WTC11 (cell line): ENCODE measurements at regions not wholly inside any gene's neighbourhood (a gene's known extent, or its start where the extent isn't known, plus 50 kb on each side); places are given as distances from the start of the nearest gene placed in this dataset.
A peak's percentile ranks its signal among the peaks of the same experiment; 100 is the strongest.

Experiments
- ATAC-seq: fragments of 200-7000 bp; cut with Tn5 transposase; 2 replicates; pipeline ENCODE4 v1.10.0; 2021; ENCODE audit warnings: mild to moderate bottlenecking, moderate library complexity
- CTCF ChIA-PET: fragments of 300-600 bp; sonication (Branson Sonifier 250); formaldehyde crosslinking; loops from one replicate; lab custom pipeline; 2021; ENCODE audit warnings: antibody characterized with exemption; lab: Charles Lee
- POLR2A ChIA-PET: fragments of 350-600 bp; sonication (Branson Sonifier 250); formaldehyde crosslinking; loops from one replicate; lab custom pipeline; 2021; ENCODE audit warnings: antibody characterized with exemption; lab: Charles Lee
- DNase-seq: peaks from one replicate; pipeline ENCODE4 v3.0.0; 2021; ENCODE audit warnings: low spot score
- H3K27ac Mint-ChIP-seq: 2 replicates; pipeline ENCODE4 v1.8.0; 2021; ENCODE audit warnings: mixed read lengths
- H3K27me3 Mint-ChIP-seq: 2 replicates; pipeline ENCODE4 v1.8.0; 2021; ENCODE audit warnings: low read depth, mild to moderate bottlenecking, moderate library complexity, mixed read lengths
- H3K36me3 Mint-ChIP-seq: 2 replicates; pipeline ENCODE4 v1.8.0; 2021; ENCODE audit warnings: mixed read lengths
- H3K4me1 Mint-ChIP-seq: 2 replicates; pipeline ENCODE4 v1.8.0; 2022; ENCODE audit warnings: mixed read lengths
- H3K4me3 Mint-ChIP-seq: 2 replicates; pipeline ENCODE4 v1.8.0; 2021; ENCODE audit warnings: mild to moderate bottlenecking, moderate library complexity, mixed read lengths
- H3K9me3 Mint-ChIP-seq: 2 replicates; pipeline ENCODE4 v1.8.0; 2021; ENCODE audit warnings: mixed read lengths
- ETV6 ChIP-seq: sonication (generic); formaldehyde crosslinking; IDR thresholded peaks from 2 replicates; pipeline ENCODE4 v1.8.1; 2022; ENCODE audit warnings: mild to moderate bottlenecking, missing genetic modification reagents
- GTF2I ChIP-seq: fragments of 250-450 bp; sonication (Bioruptor Pico); conservative IDR thresholded peaks from 2 replicates; pipeline ENCODE4 v1.4.0; 2021; ENCODE audit warnings: mild to moderate bottlenecking
- HMGA2 ChIP-seq: fragments of 250-450 bp; sonication (Bioruptor Pico); IDR thresholded peaks from 2 replicates; pipeline ENCODE4 v1.4.0; 2021; ENCODE audit warnings: mild to moderate bottlenecking, moderate library complexity
- NR3C1 ChIP-seq: sonication (generic); formaldehyde crosslinking; conservative IDR thresholded peaks from 2 replicates; pipeline ENCODE4 v1.8.1; 2023; ENCODE audit warnings: low read depth, mild to moderate bottlenecking, missing genetic modification reagents
- SP1 ChIP-seq: sonication (generic); formaldehyde crosslinking; conservative IDR thresholded peaks from 2 replicates; pipeline ENCODE4 v1.8.1; 2022; ENCODE audit warnings: missing genetic modification reagents
- ZBTB21 ChIP-seq: sonication (generic); formaldehyde crosslinking; IDR thresholded peaks from 2 replicates; pipeline ENCODE4 v1.8.1; 2023; ENCODE audit warnings: mild to moderate bottlenecking, missing genetic modification reagents, borderline replicate concordance
- ZNF263 ChIP-seq: sonication (generic); formaldehyde crosslinking; IDR thresholded peaks from 2 replicates; pipeline ENCODE4 v1.8.1; 2022; ENCODE audit warnings: low read depth, mild to moderate bottlenecking, moderate library complexity, missing genetic modification reagents
- ZNF396 ChIP-seq: fragments of 250-450 bp; sonication (Bioruptor Pico); IDR thresholded peaks from 2 replicates; pipeline ENCODE4 v1.8.0; 2021; ENCODE audit warnings: mild to moderate bottlenecking, moderate library complexity, borderline replicate concordance
- TF ChIP-seq, protein P1 (sequence below): sonication (generic); formaldehyde crosslinking; IDR thresholded peaks from 2 replicates; pipeline ENCODE4 v1.8.1; 2023; ENCODE audit warnings: mild to moderate bottlenecking, missing genetic modification reagents, borderline replicate concordance
- TF ChIP-seq, protein P2 (sequence below): sonication (generic); formaldehyde crosslinking; IDR thresholded peaks from 2 replicates; pipeline ENCODE4 v1.8.0; 2023; ENCODE audit warnings: missing genetic modification reagents
- TF ChIP-seq, protein P3 (sequence below): fragments of 200-600 bp; IDR thresholded peaks from 2 replicates; pipeline ENCODE4 v1.8.0; 2022; ENCODE audit warnings: antibody characterized with exemption
- TF ChIP-seq, protein P4 (sequence below): sonication (generic); formaldehyde crosslinking; IDR thresholded peaks from 2 replicates; pipeline ENCODE4 v1.8.0; 2022; ENCODE audit warnings: missing genetic modification reagents
- TF ChIP-seq, protein P5 (sequence below): fragments of 250-450 bp; sonication (Bioruptor Pico); IDR thresholded peaks from 2 replicates; pipeline ENCODE4 v1.9.0; 2021; ENCODE audit warnings: mild to moderate bottlenecking

DNA sequence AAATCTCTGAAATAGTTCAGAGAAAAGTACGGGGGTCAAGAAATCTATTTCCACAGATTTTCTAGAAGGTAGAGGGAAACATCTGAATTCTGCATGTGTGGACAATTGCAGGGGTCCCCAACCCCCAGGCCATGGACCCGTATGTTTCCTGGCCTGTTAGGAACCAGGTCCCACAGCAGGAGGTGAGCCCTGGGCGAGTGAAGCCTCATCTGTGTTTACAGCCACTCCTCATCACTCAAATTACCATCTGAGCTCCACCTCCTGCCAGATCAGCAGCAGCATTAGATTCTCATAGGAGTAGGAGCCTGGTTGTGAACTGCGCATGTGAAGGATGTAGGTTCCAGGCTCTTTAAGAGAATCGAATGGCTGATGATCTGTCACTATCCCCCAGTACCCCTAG, 200.5 kb upstream of the EDIL3 start (continued):
- TF ChIP-seq, protein P1, sequence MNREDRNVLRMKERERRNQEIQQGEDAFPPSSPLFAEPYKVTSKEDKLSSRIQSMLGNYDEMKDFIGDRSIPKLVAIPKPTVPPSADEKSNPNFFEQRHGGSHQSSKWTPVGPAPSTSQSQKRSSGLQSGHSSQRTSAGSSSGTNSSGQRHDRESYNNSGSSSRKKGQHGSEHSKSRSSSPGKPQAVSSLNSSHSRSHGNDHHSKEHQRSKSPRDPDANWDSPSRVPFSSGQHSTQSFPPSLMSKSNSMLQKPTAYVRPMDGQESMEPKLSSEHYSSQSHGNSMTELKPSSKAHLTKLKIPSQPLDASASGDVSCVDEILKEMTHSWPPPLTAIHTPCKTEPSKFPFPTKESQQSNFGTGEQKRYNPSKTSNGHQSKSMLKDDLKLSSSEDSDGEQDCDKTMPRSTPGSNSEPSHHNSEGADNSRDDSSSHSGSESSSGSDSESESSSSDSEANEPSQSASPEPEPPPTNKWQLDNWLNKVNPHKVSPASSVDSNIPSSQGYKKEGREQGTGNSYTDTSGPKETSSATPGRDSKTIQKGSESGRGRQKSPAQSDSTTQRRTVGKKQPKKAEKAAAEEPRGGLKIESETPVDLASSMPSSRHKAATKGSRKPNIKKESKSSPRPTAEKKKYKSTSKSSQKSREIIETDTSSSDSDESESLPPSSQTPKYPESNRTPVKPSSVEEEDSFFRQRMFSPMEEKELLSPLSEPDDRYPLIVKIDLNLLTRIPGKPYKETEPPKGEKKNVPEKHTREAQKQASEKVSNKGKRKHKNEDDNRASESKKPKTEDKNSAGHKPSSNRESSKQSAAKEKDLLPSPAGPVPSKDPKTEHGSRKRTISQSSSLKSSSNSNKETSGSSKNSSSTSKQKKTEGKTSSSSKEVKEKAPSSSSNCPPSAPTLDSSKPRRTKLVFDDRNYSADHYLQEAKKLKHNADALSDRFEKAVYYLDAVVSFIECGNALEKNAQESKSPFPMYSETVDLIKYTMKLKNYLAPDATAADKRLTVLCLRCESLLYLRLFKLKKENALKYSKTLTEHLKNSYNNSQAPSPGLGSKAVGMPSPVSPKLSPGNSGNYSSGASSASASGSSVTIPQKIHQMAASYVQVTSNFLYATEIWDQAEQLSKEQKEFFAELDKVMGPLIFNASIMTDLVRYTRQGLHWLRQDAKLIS (CRISPR knock-in tag): no peak
- no peak for TF ChIP-seq GTF2I (CRISPR knock-in tag)
- TF ChIP-seq, protein P2, sequence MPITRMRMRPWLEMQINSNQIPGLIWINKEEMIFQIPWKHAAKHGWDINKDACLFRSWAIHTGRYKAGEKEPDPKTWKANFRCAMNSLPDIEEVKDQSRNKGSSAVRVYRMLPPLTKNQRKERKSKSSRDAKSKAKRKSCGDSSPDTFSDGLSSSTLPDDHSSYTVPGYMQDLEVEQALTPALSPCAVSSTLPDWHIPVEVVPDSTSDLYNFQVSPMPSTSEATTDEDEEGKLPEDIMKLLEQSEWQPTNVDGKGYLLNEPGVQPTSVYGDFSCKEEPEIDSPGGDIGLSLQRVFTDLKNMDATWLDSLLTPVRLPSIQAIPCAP: no peak
- no peak for TF ChIP-seq ZNF396 (CRISPR knock-in tag)

DNA sequence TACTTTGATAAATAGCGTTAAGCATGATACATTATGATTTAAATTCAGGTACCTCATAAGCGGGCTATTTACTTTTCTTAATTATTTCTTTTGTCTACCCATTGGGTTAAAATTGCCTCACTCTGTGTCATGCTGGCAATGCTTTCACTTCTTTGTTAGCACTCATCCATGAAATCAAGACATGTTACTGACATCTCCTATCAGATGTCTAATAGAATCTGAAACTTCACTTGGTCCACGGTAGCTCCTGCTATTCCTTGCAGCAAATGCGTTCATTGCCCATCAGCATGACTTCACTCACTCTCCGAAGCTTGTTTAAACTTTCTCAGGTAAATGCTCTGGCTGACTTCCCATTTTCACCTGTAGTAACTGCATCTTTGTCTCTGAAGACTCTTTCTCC, 193.5 kb upstream of the EDIL3 start:
- H3K4me3 Mint-ChIP-seq: no peak overlapping the region
- no peak for TF ChIP-seq ZBTB21 (CRISPR knock-in tag)
- TF ChIP-seq, all 79 proteins: peak for 0
- Mint-ChIP-seq H3K9me3 (peaks cover 3% of the 10 kb centered on the region; the same call in 1 of the 2 replicates), H3K27ac (no peak overlapping the region), H3K27me3 (no peaks in the 10 kb centered on the region; the same call in 1 of the 2 replicates), H3K36me3 (no peaks in the 10 kb centered on the region), H3K4me1 (peaks cover 24% of the 10 kb centered on the region)
- ChIA-PET POLR2A (no interaction called here), CTCF (no interaction called here)
- no peak for DNase-seq
- peak; percentile 50; the same call in 1 of the 2 replicates for ATAC-seq

DNA sequence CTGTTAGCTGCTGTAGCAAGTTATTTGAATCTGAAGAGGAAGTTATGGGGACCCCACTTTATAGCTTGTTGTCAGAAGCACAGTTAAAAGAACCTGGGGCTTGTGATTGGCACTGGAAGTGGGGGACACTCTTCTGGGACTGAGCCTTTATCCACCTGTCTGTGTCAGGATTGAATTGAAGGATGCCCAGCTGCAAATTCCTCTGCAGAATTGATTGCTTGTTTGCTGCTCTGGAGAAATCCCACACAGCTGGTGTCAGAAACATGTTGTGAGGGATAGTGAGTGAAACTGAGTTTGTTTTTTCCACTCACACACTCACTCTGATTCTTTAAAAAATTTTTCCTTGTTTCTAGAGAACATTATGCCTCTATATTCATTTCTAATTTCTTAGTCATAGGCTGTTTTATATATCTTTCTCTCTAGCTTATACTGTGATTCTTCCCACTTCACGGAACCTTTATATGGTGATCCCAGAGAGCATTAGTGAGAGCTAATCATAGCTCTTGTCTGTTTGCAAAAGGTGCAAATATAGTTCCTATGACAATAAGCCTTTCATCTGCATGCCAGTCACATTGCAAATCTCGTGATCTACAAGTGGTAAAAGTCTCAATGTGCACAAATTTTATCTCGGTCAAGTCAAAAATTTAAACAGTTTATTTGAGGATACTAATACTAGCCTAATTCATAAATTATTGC, 188.5 kb upstream of the EDIL3 start:
- CTCF ChIA-PET: no interaction called here
- Mint-ChIP-seq H3K9me3 (peaks cover 3% of the 10 kb centered on the region; the same call in 1 of the 2 replicates), H3K4me3 (no peak overlapping the region), H3K36me3 (no peaks in the 10 kb centered on the region), H3K27me3 (no peaks in the 10 kb centered on the region; the same call in 1 of the 2 replicates), H3K4me1 (peaks cover 13% of the 10 kb centered on the region), H3K27ac (no peak overlapping the region; the same call in 1 of the 2 replicates)
- ATAC-seq (no peak), DNase-seq (no peak)
- POLR2A ChIA-PET: no interaction called here
- TF ChIP-seq, protein P3, sequence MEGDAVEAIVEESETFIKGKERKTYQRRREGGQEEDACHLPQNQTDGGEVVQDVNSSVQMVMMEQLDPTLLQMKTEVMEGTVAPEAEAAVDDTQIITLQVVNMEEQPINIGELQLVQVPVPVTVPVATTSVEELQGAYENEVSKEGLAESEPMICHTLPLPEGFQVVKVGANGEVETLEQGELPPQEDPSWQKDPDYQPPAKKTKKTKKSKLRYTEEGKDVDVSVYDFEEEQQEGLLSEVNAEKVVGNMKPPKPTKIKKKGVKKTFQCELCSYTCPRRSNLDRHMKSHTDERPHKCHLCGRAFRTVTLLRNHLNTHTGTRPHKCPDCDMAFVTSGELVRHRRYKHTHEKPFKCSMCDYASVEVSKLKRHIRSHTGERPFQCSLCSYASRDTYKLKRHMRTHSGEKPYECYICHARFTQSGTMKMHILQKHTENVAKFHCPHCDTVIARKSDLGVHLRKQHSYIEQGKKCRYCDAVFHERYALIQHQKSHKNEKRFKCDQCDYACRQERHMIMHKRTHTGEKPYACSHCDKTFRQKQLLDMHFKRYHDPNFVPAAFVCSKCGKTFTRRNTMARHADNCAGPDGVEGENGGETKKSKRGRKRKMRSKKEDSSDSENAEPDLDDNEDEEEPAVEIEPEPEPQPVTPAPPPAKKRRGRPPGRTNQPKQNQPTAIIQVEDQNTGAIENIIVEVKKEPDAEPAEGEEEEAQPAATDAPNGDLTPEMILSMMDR: no peak
- TF ChIP-seq, protein P4, sequence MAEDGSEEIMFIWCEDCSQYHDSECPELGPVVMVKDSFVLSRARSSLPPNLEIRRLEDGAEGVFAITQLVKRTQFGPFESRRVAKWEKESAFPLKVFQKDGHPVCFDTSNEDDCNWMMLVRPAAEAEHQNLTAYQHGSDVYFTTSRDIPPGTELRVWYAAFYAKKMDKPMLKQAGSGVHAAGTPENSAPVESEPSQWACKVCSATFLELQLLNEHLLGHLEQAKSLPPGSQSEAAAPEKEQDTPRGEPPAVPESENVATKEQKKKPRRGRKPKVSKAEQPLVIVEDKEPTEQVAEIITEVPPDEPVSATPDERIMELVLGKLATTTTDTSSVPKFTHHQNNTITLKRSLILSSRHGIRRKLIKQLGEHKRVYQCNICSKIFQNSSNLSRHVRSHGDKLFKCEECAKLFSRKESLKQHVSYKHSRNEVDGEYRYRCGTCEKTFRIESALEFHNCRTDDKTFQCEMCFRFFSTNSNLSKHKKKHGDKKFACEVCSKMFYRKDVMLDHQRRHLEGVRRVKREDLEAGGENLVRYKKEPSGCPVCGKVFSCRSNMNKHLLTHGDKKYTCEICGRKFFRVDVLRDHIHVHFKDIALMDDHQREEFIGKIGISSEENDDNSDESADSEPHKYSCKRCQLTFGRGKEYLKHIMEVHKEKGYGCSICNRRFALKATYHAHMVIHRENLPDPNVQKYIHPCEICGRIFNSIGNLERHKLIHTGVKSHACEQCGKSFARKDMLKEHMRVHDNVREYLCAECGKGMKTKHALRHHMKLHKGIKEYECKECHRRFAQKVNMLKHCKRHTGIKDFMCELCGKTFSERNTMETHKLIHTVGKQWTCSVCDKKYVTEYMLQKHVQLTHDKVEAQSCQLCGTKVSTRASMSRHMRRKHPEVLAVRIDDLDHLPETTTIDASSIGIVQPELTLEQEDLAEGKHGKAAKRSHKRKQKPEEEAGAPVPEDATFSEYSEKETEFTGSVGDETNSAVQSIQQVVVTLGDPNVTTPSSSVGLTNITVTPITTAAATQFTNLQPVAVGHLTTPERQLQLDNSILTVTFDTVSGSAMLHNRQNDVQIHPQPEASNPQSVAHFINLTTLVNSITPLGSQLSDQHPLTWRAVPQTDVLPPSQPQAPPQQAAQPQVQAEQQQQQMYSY (CRISPR knock-in tag): no peak
- TF ChIP-seq ETV6 (CRISPR knock-in tag): no peak
- TF ChIP-seq NR3C1 (CRISPR knock-in tag): no peak
- TF ChIP-seq, protein P5, sequence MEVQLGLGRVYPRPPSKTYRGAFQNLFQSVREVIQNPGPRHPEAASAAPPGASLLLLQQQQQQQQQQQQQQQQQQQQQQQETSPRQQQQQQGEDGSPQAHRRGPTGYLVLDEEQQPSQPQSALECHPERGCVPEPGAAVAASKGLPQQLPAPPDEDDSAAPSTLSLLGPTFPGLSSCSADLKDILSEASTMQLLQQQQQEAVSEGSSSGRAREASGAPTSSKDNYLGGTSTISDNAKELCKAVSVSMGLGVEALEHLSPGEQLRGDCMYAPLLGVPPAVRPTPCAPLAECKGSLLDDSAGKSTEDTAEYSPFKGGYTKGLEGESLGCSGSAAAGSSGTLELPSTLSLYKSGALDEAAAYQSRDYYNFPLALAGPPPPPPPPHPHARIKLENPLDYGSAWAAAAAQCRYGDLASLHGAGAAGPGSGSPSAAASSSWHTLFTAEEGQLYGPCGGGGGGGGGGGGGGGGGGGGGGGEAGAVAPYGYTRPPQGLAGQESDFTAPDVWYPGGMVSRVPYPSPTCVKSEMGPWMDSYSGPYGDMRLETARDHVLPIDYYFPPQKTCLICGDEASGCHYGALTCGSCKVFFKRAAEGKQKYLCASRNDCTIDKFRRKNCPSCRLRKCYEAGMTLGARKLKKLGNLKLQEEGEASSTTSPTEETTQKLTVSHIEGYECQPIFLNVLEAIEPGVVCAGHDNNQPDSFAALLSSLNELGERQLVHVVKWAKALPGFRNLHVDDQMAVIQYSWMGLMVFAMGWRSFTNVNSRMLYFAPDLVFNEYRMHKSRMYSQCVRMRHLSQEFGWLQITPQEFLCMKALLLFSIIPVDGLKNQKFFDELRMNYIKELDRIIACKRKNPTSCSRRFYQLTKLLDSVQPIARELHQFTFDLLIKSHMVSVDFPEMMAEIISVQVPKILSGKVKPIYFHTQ: no peak
- TF ChIP-seq SP1 (CRISPR knock-in tag): no peak
- no peak for TF ChIP-seq HMGA2 (CRISPR knock-in tag)
- no peak for TF ChIP-seq ZNF263
- TF ChIP-seq, protein P1 (CRISPR knock-in tag): no peak
